NCI-H2227 treated with DMSO at 0.1 percent for 48 hours (cell line): ENCODE measurements at regions not wholly inside any gene's neighbourhood (a gene's known extent, or its start where the extent isn't known, plus 50 kb on each side); places are given as distances from the start of the nearest gene placed in this dataset.
"Not testable (repeated sequence)": the region's sequence is repeated elsewhere in the genome, so short reads cannot be mapped to it uniquely, and the experiment has no call there.

Source experiments
- DNase-seq: peaks from one replicate; lab custom pipeline; 2025; lab: John Stamatoyannopoulos, UW

GRCh38 chr18:56488739-56489138 lies 149.7 kb downstream of the TXNL1 start:
- no peak for DNase-seq

- no peak for DNase-seq
Measured at GRCh38 chr18:56487801-56488200, 150.6 kb downstream of the TXNL1 start.

DNA sequence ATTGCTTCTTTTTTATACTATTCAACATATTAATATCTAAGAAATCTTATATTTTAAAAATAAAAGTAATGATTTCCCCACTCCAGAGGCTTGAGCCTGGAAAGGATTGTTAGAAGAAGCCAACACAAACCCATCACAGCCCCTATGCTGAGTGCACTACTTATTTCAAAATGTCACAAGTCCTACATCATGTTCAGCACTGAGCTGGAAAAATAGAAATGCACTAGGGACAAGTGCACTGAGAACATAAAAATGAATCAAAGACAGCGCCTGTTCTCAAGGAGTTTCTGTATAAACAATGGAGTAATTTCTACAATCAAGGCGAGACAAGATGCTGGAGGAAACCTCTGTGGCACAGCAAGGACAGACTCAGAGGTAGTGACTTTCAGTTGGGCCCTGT lies 155.0 kb downstream of the TXNL1 start:
- DNase-seq: no peak

GRCh38 chr18:56482813-56483212 lies 155.6 kb downstream of the TXNL1 start:
- not testable (repeated sequence) for DNase-seq

- DNase-seq: no peak
Measured at GRCh38 chr18:56481751-56482150, 156.6 kb downstream of the TXNL1 start.

DNA sequence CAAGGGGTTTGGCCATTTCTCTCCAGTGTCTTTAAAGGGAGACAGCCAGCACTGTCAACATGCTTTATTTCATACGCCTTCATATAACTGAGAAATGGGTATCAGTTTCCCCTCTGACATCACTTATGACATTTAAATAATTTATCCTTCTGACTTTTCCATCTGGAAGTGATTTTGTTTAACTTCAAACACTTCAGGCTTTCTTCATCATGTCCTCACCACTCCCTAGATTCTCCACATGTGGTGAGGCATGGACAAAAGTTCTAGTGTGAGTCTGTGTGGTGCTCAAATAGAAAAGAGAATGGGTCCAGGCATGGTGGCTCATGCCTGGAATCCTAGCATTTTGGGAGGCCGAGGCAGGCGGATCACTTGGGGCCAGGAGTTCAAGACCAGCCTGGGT lies 158.6 kb downstream of the TXNL1 start:
- DNase-seq: no peak

DNA sequence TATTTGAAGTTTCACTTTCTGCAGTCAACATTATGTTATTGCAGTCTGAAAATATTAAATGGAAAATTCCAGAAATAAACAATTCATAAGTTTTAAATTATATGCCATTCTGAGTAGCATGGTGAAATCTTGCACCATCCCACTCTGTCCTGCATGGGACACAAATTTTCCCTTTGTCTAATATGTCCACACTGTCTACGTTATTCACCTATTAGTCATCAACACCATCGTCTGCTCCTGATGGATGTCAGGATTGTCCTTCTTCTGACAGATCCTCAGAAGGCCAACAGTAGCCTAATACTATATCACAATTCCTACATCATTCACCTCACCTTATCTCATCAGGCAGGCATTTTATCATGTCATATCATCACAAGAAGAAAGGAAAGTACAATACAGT lies 163.1 kb downstream of the TXNL1 start:
- no peak for DNase-seq

GRCh38 chr18:56473400-56474024 lies 164.9 kb downstream of the TXNL1 start:
- no peak for DNase-seq

- no peak for DNase-seq
Measured at GRCh38 chr18:56470406-56471351, 167.7 kb downstream of the TXNL1 start.

DNA sequence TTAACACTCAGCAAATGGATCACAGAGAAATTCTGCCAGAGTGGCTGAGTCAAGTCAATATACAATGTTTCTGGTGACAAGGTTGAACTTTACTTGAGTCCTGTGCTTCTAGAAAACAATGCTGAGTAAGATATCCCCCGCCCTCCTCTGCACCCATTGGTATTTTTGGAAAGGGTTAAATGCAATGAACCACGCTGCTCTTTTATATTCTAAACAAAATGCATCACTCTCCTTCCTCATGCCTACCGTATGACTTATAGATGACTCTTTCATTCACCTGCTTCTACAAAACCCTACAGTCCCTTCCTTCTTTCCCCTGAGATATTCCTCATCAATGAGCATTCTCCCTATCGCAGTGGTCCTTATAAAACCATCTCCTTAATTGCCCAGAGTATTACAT lies 168.8 kb downstream of the TXNL1 start:
- no peak for DNase-seq

DNA sequence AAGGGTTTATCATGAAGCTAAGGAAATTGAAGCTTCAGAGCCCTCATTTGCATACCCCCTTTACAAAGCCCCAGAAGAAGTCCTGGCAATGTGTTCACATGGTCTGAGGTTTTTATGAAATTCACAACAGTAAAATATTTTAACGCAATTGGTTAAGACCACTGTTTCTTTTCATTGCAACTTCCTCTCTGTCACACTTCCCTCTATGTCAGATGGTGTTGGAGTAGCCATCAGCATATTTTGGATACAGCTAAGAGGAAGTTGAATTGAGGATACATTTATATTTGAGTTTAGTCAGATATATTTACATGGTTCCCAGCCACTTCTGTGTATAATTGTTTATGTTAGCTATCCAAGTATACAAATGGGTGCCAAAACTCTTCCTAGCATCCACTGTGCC lies 170.0 kb downstream of the TXNL1 start:
- DNase-seq: no peak

DNA sequence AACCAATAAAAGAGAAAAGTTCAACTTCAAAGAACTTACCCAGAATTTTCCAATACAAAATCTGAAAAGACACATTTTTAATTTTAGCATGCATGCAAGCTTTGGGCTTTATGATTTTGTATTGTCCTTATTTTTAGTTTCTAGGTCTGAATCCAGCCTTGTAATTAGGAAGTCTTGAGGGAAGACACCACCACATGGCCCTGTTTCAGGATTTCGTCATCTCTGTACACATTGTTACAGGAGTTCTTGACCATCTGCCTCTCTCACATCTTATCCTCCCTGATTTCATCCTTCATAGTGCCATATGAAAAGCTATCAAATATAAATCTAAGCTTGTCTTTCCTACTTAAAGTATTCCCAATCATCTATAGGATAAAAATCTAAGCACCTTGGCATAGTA lies 176.1 kb downstream of the TXNL1 start:
- DNase-seq: no peak

DNA sequence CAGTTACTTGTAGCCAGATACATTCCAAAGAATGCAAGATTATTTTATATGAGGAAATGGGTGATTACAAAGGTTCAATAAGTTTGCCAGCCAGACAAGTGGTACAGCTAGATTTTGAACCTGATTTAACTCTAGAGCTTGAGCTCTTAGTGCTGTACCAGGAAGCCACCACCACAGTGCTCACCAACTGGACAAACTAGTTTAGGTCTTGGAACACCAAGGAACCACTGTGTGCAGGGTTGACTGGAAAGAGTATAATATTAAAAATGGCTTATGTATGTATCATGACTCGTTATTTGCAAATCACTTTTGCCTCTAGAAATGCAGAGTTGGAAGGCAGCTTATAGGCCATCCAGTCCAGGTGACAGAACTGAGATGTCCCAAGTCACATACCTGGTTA lies 177.2 kb downstream of the TXNL1 start:
- DNase-seq: no peak

GRCh38 chr18:56460581-56460980 lies 177.8 kb downstream of the TXNL1 start:
- no peak for DNase-seq

DNA sequence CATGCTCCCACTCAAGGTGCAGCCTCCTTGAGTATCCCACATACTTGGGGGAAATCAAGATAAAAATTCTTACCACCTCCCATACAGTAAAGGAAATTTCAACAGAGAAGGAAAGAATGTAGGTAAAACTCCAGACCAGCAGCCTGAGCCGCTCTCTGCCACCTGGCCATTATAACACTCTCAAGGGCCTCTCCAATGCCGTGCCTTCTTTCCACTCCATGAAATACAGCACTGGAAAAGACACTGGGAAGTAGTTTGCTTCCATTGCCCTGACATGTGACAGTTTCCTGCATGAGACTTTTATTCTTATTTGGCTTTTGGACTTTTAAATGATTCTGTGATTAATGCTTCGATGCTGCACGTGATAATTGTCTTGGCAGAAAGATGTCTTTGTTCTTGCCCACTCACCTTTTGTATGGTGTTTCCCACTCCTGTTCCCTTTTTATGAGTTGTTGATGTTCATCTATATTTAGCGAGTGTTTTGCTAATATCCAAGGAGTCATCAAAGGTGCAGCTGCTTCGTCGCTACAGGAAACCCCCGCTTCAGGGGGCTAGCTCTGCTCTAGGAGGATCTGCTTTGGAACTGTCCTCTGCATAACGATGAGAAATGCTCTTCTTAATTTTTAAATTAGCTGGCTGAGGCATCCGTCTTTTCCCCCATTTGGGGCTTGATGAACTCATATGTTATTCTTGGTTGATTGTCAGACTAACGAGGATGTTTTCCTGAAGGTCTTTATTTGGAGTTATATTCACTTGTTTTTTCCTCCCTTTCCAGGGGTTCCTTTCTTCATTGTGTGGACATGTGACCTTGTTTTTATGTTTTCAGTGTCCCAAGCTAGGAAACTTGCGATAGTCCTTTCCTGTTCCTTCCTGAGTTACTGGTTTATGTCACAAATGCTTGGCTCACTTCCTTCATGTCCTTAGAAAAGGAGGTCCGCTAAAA lies 179.4 kb downstream of the TXNL1 start:
- no peak for DNase-seq

DNA sequence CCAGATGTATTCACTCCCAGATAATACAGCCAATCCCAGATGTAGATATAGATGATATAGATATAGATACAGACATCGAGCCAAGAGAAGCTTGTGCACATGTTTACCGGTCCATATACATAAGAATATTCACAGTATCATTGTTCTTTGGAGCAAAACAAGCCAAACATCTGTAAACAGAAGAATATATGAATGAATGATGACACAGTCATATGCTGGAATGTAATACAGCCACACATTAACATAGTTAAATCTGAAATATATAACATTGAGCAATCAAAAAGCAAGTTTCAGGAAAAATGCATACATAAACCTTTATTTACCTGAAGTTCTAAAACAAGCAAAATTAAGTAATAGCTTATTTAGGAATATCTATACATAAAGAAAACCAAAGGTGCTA lies 182.5 kb downstream of the TXNL1 start:
- no peak for DNase-seq

- no peak for DNase-seq
Measured at GRCh38 chr18:56455141-56455540, 183.3 kb downstream of the TXNL1 start.

GRCh38 chr18:56453631-56454030 lies 184.8 kb downstream of the TXNL1 start:
- DNase-seq: no peak

- no peak for DNase-seq
Measured at GRCh38 chr18:56451188-56451587, 187.2 kb downstream of the TXNL1 start.

- DNase-seq: no peak
Measured at GRCh38 chr18:56448751-56449150, 189.6 kb downstream of the TXNL1 start.

GRCh38 chr18:56445422-56445821 lies 193.0 kb downstream of the TXNL1 start:
- no peak for DNase-seq

DNA sequence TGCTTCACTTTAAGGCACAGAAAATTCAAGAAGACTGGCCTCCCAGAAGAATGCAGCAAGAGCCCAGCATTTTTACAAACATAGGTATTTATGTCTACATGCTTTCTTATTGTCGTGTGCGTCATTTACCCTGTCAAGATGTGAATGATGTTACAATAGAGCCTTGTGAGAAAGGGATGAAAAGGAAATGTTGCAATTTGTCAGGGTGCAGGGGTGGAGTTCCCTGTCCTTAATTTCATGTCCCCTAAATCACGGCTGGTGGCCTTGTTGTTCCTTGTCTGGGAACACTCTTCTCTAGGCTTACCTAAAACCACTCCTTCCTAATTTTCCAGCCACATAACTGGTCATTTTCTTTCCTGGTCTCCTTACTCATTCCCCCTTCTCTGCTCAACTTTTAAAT lies 194.2 kb downstream of the TXNL1 start:
- no peak for DNase-seq
